Astrocyte of the cerebellum (primary cell): ENCODE measurements at regions not wholly inside any gene's neighbourhood (a gene's known extent, or its start where the extent isn't known, plus 50 kb on each side); places are given as distances from the start of the nearest gene placed in this dataset.

Experiments used
- DNase-seq: peaks from one replicate; pipeline ENCODE4 v3.0.0-alpha.2; 2011; ENCODE audit warnings: low read depth
- H3K4me3 ChIP-seq: 2 replicates; pipeline ENCODE4 v1.5.1; 2011; ENCODE audit warnings: mild to moderate bottlenecking, low read depth, low read length, moderate library complexity
- CTCF ChIP-seq: IDR thresholded peaks from 2 replicates; pipeline ENCODE4 v1.5.1; 2012; ENCODE audit warnings: low read length, low read depth, moderate library complexity, mild to moderate bottlenecking; ENCODE audit errors: missing control alignments
- in situ Hi-C: cut with HindIII; loops from 2 replicates; pipeline ENCODE4 v1.10.0; 2017; ENCODE audit warnings: low sequenced_read_pairs

- TF ChIP-seq CTCF: no peak
- no peak overlapping the region for H3K4me3 ChIP-seq
- no peak for DNase-seq
- in situ Hi-C loops: no loop called here
These were observed 82.8 kb upstream of the FGFR2 start for GRCh38 chr10:121680879-121681655.

- H3K4me3 ChIP-seq: no peak overlapping the region
- in situ Hi-C loops: no loop called here
- TF ChIP-seq CTCF: no peak
These were observed 81.7 kb upstream of the FGFR2 start for GRCh38 chr10:121679916-121680315.

GRCh38 chr10:121678631-121679174 lies 80.5 kb upstream of the FGFR2 start:
- no peak overlapping the region for H3K4me3 ChIP-seq
- in situ Hi-C loops: no loop called here
- no peak for DNase-seq
- TF ChIP-seq CTCF: no peak

More at GRCh38 chr10:121679916-121680315, 81.7 kb upstream of the FGFR2 start:
- DNase-seq: no peak

- no peak for TF ChIP-seq CTCF
- in situ Hi-C loops: no loop called here
- no peak overlapping the region for H3K4me3 ChIP-seq
- no peak for DNase-seq
These were observed 79.6 kb upstream of the FGFR2 start for GRCh38 chr10:121677880-121678279.

- no peak for DNase-seq
- H3K4me3 ChIP-seq: no peak overlapping the region
- in situ Hi-C loops: no loop called here
- no peak for TF ChIP-seq CTCF
These were observed 77.1 kb upstream of the FGFR2 start for GRCh38 chr10:121675344-121675743.

GRCh38 chr10:121674885-121675284 lies 76.6 kb upstream of the FGFR2 start:
- no peak for DNase-seq
- in situ Hi-C loops: no loop called here
- TF ChIP-seq CTCF: no peak
- H3K4me3 ChIP-seq: no peak overlapping the region
